ENCODE measurements at regions not wholly inside any gene's neighbourhood (a gene's known extent, or its start where the extent isn't known, plus 50 kb on each side); places are given as distances from the start of the nearest gene placed in this dataset.

- DNase-seq (ENCODE audit: low read depth in 3 of 3), result no peak
Measured at GRCh38 chr7:120164-120991, 72.0 kb upstream of the FAM20C start.

GRCh38 chr7:121002-121785, 71.2 kb upstream of the FAM20C start:
- no peak for DNase-seq (ENCODE audit: low read depth in 3 of 3)

- DNase-seq (ENCODE audit: low read depth in 3 of 3), result no peak
Measured at GRCh38 chr7:123237-123636, 69.1 kb upstream of the FAM20C start.

GRCh38 chr7:124130-124949, 68.0 kb upstream of the FAM20C start:
- DNase-seq (ENCODE audit: low read depth in 3 of 3), result no peak

DNA sequence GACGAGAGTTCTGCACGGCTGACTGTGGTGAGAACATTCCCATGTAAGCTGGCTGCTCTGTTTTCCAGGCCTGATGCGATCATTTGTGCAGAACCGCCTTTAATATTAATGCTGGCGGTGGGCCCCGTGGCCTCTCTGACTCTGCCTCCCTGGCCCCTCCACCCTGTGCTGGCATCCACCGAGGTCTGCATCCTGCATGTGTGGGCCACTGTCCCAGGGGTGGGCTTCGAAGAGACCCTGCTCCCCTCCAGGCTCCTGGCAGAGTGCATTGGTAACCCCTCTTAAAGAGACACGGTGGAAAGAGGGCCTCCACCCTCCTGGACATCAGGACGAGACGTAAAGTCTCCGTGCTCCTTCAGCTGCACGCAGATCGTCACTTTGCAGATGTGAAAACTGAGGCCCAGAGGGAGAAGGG, 67.3 kb upstream of the FAM20C start:
- no peak for DNase-seq (ENCODE audit: low read depth in 3 of 3)

DNA sequence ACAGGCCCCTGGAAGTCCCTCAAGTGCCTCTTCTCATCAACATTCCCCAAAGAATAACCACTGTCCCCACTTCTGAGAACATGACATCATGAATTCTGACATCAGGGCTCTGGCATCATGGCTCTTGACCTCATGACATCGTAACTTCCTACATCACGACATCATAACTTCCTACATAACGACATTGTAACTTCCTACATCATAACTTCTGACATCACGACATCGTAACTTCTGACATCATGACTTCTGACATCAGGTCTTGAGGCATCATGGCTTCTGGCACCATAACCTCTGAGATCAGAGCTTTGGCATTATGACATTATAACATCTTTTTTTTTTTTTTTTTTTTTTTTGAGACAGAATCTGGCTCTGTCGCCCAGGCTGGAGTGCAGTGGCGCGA, 66.7 kb upstream of the FAM20C start:
- no peak for DNase-seq (ENCODE audit: low read depth in 3 of 3)

- no peak for DNase-seq (ENCODE audit: low read depth in 3 of 3)
Measured at GRCh38 chr7:126368-126767, 66.0 kb upstream of the FAM20C start.

DNA sequence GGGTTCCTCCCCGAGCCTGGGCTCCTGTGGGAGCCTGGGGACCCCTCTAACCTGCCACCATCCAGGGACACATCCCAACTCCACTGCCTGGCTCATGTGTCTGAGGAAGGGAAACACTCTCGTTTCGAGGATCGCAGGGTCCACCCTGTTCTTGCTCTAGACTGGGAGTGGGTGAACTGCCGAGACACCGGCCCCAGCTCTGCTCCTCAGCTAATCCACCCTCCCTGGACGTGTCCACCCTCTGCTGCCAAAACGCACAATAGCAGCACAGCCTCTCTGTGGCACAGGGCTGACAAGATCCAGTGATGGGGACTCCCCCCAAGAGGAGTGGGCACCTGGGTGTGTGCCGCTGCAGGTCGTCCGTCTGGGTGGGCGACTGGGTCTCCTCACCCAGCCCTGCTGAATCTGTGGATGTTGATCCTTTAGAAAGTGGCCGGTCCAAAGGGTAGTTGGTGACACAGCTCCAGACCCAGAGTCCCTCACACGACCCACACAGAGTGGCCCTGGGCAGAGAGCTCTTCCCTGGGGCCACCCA, 65.2 kb upstream of the FAM20C start:
- no peak for DNase-seq (ENCODE audit: low read depth in 3 of 3)

DNA sequence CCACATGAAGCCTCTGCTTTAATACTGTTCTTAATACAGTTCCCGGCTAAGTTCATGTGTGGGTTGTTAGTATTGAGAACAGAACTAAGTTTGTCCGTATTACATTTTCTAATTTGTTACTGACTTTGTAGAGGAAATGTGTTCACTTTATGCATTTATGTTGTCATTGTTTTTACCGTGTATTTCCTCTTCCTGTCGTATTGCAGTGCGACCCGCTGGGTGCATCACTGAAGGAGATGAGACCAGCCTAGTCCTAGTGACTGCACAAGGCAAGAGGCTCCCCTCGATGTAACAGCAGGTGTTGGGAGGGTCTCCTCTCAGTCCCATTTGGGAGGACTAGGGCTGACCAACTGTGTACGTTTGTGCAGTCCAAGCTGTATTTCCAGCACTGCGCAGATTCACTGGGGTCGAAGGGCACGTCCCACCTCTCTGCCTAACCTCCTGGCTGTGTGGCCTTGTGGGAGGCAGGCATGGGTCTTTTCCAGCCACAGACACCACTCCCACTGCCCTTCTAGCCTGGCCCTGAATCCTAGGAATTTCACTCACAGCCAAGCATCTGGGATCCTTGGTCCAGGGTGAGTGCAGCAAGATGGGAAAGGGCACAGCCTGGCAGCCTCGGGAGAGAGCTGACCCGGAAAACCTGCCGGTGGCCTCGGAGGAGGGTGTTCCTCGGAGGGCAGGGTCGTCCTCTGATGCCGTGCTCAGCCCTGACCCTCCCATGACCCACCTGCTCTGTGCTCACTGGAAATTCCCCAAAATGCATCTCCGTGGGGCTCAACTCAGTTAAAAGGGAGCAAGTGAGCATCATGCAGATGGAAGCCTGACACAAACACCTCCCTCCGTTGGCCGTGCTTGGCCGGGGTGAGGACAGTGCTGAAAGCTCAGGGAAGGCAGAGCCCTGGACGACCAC, 63.9 kb upstream of the FAM20C start:
- DNase-seq (ENCODE audit: low read depth in 3 of 3), result no peak

DNA sequence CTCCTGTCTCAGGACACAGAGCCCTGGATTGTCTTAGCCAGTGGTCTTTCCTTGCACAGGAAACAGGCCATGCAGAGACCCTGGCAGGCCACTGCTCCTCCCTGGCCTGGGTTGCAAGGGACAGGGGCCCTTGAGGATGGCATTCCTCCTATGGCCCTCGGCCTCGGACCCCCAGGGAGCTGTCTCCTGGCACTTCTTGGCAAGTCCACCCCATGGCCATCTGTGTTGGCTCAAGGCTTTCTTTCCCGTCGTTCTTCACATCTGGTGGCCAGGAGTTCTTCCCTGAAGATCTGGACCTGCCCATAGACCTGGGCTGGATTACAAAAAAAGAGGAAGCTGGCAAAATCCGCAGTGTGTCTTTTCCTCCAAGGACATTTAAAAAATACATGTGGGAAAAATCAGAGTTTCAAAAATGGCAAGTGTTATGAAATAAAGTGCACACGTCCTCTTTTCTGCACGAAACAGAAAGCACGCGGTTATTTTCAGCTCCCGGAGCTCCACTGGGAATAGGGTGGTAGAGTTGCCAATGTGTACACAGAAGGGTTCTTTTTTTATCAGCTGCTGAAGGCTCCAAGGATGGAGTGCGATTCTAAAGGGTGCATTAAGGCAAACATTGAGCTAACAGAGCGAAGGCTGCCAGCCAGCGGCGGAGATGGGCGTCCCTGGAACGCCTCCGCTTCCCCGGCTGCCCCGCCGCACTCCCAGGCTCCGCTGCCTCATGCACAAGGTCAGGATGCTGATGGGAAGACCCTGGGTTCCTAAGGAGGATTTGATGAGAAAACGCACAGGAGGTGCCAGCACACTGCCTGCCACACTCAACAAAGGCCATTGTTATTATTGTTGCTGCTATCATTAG, 62.8 kb upstream of the FAM20C start:
- no peak for DNase-seq (ENCODE audit: low read depth in 3 of 3)

GRCh38 chr7:130222-130572, 62.2 kb upstream of the FAM20C start:
- no peak for DNase-seq (ENCODE audit: low read depth in 3 of 3)

- DNase-seq (ENCODE audit: low read depth in 3 of 3), result no peak
Measured at GRCh38 chr7:130875-131780, 61.2 kb upstream of the FAM20C start.

DNA sequence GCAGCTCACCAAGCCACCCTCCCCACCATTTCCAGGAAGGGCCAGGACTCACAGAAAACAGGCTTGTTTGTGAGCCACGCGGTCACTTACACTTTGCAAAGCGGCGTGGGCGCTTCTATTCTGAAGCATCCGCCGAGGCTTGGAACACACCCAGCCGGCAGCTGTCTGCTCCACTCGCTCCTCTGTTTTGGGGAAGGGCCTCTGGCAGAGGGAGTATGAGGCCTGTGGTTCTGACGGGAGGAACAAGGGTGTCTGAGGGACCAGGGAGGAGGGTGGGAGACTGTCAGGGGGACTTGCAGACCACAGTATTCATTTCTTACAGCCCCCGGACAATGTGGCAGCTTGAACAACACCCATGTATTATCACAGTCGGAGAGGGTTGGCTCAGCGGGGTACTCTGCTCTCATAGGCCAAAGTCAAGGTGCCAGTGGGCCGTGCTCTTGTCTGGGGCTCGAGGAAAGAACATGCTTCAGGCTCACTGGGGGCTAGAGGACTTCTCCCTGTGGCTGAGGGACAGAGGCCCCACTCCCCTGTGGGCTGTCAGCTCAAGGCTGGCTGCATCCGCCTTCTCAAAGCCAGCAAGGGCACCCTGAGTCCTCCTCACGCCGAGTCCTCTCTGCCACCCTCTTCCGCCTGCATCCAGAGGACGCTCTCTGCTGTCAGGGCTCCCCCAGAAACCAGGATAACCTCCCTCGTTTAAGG, 60.4 kb upstream of the FAM20C start:
- no peak for DNase-seq (ENCODE audit: low read depth in 3 of 3)

DNA sequence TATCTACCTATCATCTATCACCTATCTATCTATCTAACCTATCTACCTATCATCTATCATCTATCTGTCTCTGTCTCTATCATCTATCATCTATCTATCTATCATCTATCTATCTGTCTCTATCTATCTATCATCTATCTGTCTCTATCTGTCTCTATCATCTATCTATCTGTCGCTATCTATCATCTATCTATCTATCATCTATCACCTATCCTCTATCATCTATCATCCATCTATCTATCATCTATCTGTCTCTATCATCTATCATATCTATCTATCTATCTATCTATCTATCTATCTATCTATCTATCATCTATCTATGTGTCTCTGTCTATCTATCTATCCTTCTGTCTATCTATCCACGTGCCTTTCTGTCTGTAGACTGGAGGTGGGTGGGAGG, 59.5 kb upstream of the FAM20C start:
- DNase-seq (ENCODE audit: low read depth in 3 of 3), result no peak

DNA sequence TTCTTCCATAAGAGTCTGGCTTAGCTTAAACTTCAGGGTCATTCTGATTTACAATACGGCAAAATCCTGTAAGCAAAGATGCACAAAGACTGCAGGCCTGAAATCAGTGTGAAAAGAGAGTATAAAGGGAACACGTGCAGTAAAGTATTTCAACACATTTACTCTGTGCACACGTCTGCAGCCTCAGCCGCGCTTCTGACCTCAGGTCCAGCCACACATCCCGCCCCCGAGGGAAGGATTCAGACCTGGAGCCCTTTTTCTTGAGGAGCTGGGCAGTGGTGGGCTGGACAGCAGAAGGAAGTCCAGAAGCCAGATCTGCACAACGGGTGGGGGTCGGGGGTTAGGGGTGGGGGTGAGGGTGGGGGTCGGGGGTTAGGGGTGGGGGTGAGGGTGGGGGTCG, 58.9 kb upstream of the FAM20C start:
- no peak for DNase-seq (ENCODE audit: low read depth in 3 of 3)

DNA sequence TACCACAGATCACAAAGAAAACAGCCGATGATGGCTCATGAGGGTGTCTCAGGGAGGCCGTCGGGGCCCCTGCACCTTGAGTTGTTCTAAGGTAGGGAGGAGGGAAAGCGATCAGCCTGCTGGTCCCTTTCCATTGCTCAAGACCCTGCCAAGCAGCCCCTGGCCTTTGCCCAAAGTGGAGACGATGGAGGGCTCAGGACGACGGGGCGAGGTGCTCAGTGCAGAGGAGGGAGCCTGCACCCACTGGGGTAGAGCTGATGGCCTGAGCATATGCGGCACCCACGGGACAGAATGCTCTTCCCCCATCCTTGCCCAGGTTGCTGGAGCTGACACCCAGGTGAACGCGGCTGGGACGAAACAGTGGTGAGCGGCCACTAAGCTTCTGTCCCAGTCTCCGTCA, 58.3 kb upstream of the FAM20C start:
- DNase-seq (ENCODE audit: low read depth in 3 of 3), result no peak

GRCh38 chr7:134561-135256, 57.7 kb upstream of the FAM20C start:
- DNase-seq (ENCODE audit: low read depth in 3 of 3), result no peak

DNA sequence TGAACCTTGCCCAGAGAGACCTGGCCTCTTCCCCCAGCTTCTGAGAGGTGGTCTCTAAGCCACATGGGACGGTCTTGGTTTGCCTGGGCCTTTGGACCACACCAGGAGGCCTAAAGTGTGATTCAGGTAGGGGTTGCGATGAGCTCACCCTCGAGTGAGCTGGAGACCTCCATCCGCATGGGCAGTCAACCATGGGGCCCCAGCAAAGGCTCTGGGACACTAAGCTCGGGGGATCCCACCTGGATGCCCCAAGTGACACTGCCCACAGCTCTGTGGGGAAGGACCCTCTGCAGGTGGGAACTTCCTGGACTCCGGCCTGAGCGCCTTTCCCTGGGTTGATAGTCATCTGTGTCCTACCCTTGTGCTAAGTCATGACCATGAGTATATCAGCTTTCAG, 57.1 kb upstream of the FAM20C start:
- no peak for DNase-seq (ENCODE audit: low read depth in 3 of 3)

All from stimulated activated CD4-positive, alpha-beta T cell treated with anti-CD3 and anti-CD28 coated beads, TNF-alpha, amount 100 ng/mL, for 24 hours (primary cell).